ENCODE measurements at regions not wholly inside any gene's neighbourhood (a gene's known extent, or its start where the extent isn't known, plus 50 kb on each side); places are given as distances from the start of the nearest gene placed in this dataset.

DNA sequence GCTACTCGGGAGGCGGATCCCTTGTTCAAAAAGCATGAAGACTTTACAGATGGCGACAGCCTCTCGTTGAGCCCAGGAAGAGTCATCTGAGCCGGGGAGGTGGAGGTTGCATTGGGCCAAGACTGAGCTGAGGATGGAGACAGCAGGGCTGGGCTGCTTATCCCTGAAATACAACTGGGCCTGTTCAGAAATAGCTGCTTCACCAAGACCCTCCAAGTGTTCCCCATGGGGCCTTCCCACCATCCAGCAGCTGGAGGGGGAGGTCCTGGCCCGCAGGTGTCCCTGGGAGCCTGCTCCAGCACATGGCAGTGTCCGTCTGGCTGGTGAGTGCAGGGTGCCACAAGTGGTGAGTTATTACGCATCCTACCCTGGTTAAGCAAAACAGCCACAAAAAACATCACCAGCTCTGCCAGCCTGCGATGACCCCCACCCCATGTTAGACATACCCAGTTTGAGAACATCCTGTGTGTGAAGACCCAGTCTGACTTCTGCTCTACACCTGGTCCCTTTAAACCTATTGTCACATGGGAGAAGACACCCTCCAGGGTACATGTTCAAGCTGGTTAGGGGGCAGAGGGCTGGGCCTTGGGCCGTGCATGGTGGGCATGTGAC is 93.1 kb upstream of the TMPRSS2 start:
- peaks cover 5% of the 10 kb centered on the region for H3K4me1 ChIP-seq (ENCODE audit: low read depth)
- H3K36me3 ChIP-seq (ENCODE audit: low read depth): no peaks in the 10 kb centered on the region
- TF ChIP-seq, protein P1, sequence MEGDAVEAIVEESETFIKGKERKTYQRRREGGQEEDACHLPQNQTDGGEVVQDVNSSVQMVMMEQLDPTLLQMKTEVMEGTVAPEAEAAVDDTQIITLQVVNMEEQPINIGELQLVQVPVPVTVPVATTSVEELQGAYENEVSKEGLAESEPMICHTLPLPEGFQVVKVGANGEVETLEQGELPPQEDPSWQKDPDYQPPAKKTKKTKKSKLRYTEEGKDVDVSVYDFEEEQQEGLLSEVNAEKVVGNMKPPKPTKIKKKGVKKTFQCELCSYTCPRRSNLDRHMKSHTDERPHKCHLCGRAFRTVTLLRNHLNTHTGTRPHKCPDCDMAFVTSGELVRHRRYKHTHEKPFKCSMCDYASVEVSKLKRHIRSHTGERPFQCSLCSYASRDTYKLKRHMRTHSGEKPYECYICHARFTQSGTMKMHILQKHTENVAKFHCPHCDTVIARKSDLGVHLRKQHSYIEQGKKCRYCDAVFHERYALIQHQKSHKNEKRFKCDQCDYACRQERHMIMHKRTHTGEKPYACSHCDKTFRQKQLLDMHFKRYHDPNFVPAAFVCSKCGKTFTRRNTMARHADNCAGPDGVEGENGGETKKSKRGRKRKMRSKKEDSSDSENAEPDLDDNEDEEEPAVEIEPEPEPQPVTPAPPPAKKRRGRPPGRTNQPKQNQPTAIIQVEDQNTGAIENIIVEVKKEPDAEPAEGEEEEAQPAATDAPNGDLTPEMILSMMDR (IDR thresholded peaks at IDR 0.05): no peak
- no peak for ATAC-seq
- DNase-seq: no peak
- H3K9me3 ChIP-seq: no peaks in the 10 kb centered on the region
- H3K4me3 ChIP-seq: no peak overlapping the region
- intact Hi-C loops (cut with DNase I, micrococcal nuclease): no loop called here

DNA sequence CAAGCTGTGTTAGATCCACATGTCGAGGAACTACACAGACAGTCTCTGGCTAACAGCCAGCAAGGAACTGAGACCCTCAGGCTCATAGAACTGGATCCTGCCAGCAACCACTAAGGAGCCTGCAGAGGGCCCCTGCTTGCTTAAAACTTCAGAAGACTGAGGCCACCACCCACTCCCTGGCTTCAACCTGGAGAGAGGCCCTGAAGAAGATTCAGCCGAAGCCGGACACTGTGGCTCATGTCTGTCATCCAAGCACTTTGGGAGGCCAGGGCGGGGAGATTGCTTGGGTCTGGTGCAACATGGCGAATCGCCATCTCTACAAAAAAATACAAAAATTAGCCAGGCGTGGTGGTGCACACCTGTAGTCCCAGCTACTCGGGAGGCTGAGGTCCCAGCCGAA is 92.6 kb upstream of the TMPRSS2 start:
- intact Hi-C loops (cut with DNase I, micrococcal nuclease): no loop called here
- peaks cover 5% of the 10 kb centered on the region for H3K4me1 ChIP-seq (ENCODE audit: low read depth)
- H3K4me3 ChIP-seq: no peak overlapping the region
- DNase-seq (no peak), ATAC-seq (no peak)
- TF ChIP-seq, protein P1 (IDR thresholded peaks at IDR 0.05): no peak
- H3K36me3 ChIP-seq (ENCODE audit: low read depth): no peaks in the 10 kb centered on the region
- no peaks in the 10 kb centered on the region for H3K9me3 ChIP-seq

DNA sequence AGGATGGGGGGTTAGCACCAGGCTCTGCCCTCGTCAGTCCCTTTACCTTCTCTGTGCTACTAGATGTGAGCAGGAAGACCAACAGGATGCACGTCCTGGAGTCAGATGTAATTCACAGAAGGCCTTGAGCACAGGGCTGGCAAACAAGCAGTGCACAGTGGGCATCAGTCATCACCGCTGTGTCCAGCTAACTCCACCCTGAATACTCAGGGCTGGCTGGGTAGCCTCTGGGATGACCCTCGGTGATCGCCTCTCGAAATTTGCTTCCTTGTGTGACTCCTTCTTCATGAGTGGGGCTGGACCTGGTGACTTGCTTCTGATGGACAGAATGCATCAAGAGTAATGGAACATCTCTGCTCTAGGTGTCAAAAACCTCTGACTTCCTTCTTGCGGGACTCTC is 92.2 kb upstream of the TMPRSS2 start:
- intact Hi-C loops (cut with DNase I, micrococcal nuclease): no loop called here
- no peak overlapping the region for H3K4me3 ChIP-seq
- TF ChIP-seq, protein P1 (IDR thresholded peaks at IDR 0.05): no peak
- H3K4me1 ChIP-seq (ENCODE audit: low read depth): peaks cover 5% of the 10 kb centered on the region
- no peaks in the 10 kb centered on the region for H3K36me3 ChIP-seq (ENCODE audit: low read depth)
- ATAC-seq: no peak
- DNase-seq: peak in 1 of 3 donors; percentile 5
- H3K9me3 ChIP-seq: no peaks in the 10 kb centered on the region

DNA sequence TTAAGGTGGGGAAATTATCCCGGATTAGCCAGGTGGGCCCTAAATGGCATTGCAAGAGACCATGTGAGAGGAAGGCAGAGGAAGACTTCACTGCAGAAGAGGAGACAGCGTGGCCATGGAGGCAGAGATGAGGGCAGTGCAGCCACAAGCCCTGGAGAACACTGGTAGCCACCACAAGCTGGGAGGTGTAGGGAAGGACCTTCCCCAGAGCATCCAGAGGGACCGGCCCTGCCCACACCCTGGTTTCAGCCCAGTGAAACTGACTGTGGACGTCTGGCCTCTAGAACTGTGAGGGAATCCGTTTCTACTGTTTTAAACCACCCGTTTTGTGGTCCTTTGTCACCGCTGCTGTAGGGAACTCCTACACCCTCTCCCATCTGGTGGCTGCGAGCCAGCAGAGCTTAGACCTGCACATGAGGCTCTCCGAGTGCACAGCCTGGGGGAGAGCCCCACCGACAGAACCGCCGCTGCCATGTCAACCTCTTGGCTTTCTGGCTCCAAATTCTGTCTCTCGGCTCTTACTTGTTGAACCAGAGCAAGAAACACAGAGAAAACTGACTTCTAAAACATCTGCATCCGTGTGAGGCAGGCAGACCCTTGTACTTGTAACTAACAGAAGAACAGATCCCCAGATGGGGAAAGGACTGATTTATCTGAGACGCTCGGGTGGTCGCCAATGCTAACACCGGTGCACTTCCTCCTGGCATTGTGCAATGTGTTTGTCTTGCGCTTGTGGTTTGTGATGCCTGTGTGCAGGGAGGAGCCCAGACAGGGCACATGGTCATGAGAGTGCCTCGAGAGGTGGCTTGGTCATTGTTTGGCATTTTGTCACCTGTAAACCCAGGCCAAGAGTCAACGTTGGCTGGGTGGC is 90.8 kb upstream of the TMPRSS2 start:
- peaks cover 5% of the 10 kb centered on the region for H3K4me1 ChIP-seq (ENCODE audit: low read depth)
- no peaks in the 10 kb centered on the region for H3K9me3 ChIP-seq
- TF ChIP-seq, protein P1 (IDR thresholded peaks at IDR 0.05): no peak
- intact Hi-C loops (cut with DNase I, micrococcal nuclease): no loop called here
- DNase-seq (peak in 1 of 3 donors; percentile 20), ATAC-seq (peak; percentile 46)
- H3K36me3 ChIP-seq (ENCODE audit: low read depth): no peaks in the 10 kb centered on the region
- H3K4me3 ChIP-seq: no peak overlapping the region

DNA sequence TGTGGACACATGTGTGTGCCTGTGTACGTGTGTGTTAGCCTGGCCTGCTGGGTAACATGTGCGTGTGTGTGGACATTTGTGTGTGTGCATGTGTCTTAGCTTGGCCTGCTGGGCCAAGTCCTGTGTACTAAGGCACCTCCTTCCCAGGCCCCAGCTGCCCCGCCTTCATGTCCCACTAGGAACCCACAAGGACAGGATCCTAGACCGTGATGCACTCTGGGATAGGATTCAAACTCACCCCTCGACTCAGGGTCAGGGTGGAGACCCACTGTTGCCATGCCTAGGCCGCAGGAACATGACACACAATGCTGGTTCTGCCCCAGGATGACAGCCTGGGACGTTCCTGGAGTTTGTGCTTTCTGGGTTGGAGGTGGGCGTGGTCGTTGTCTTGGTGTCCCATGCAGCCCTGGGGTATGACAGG is 89.9 kb upstream of the TMPRSS2 start:
- TF ChIP-seq, protein P1 (IDR thresholded peaks at IDR 0.05): no peak
- peak in 1 of 3 donors; percentile 14 for DNase-seq
- intact Hi-C loops (cut with DNase I, micrococcal nuclease): no loop called here
- H3K36me3 ChIP-seq (ENCODE audit: low read depth): no peaks in the 10 kb centered on the region
- no peak for ATAC-seq
- H3K4me1 ChIP-seq (ENCODE audit: low read depth): peaks cover 5% of the 10 kb centered on the region
- no peaks in the 10 kb centered on the region for H3K9me3 ChIP-seq
- no peak overlapping the region for H3K4me3 ChIP-seq
